MCF 10A (cell line): ENCODE measurements at regions not wholly inside any gene's neighbourhood (a gene's known extent, or its start where the extent isn't known, plus 50 kb on each side); places are given as distances from the start of the nearest gene placed in this dataset.
A peak's percentile ranks its signal among the peaks of the same experiment; 100 is the strongest.

ENCODE experiments used
- BruUV-seq: library from RNA; stranded (reverse); fragments of 400-500 nt; replicated peaks from 2 replicates; lab custom pipeline; 2021; lab: Mats Ljungman, UMichigan
- CTCF ChIA-PET: fragments of 300-600 bp; sonication (Branson Sonifier 250); formaldehyde crosslinking; extraction: SDS; loops from one replicate; lab custom pipeline; 2021; ENCODE audit warnings: antibody characterized with exemption, inconsistent platforms; lab: Yijun Ruan, JAX
- POLR2A ChIA-PET: fragments of 300-600, 350-650 bp; sonication (Branson Sonifier 250); formaldehyde crosslinking; extraction: SDS; loops from one replicate; lab custom pipeline; 2020; ENCODE audit warnings: antibody characterized with exemption, inconsistent platforms; lab: Yijun Ruan, JAX
- DNase-seq: peaks from one replicate; pipeline ENCODE4 v3.0.0-alpha.2; 2018; ENCODE audit not compliant: unreplicated experiment
- H3K27ac Mint-ChIP-seq: one replicate; pipeline ENCODE4 v1.8.0; 2022; ENCODE audit warnings: mild to moderate bottlenecking, low read depth, mixed read lengths; ENCODE audit not compliant: unreplicated experiment
- H3K27me3 Mint-ChIP-seq: one replicate; pipeline ENCODE4 v1.8.0; 2022; ENCODE audit warnings: mixed read lengths; ENCODE audit not compliant: insufficient read depth, unreplicated experiment
- H3K36me3 Mint-ChIP-seq: one replicate; pipeline ENCODE4 v1.8.0; 2022; ENCODE audit warnings: mild to moderate bottlenecking, moderate library complexity, mixed read lengths; ENCODE audit not compliant: insufficient read depth, unreplicated experiment
- H3K4me1 Mint-ChIP-seq: one replicate; pipeline ENCODE4 v1.8.0; 2022; ENCODE audit warnings: mixed read lengths; ENCODE audit not compliant: insufficient read depth, unreplicated experiment
- H3K4me3 Mint-ChIP-seq: one replicate; pipeline ENCODE4 v1.8.0; 2022; ENCODE audit warnings: mild to moderate bottlenecking, moderate library complexity, mixed read lengths; ENCODE audit not compliant: unreplicated experiment
- H3K9me3 Mint-ChIP-seq: one replicate; pipeline ENCODE4 v1.8.0; 2022; ENCODE audit warnings: mixed read lengths; ENCODE audit not compliant: unreplicated experiment
- intact Hi-C: fragments of 100-400 bp; cut with micrococcal nuclease; formaldehyde crosslinking; loops from 2 replicates; pipeline ENCODE4 v1.14.1; 2022
- TF ChIP-seq, protein P1 (sequence below): fragments of 200-600 bp; IDR thresholded peaks from one replicate; pipeline ENCODE4 v1.8.0; 2022; ENCODE audit warnings: antibody characterized with exemption, mild to moderate bottlenecking; ENCODE audit not compliant: unreplicated experiment

DNA sequence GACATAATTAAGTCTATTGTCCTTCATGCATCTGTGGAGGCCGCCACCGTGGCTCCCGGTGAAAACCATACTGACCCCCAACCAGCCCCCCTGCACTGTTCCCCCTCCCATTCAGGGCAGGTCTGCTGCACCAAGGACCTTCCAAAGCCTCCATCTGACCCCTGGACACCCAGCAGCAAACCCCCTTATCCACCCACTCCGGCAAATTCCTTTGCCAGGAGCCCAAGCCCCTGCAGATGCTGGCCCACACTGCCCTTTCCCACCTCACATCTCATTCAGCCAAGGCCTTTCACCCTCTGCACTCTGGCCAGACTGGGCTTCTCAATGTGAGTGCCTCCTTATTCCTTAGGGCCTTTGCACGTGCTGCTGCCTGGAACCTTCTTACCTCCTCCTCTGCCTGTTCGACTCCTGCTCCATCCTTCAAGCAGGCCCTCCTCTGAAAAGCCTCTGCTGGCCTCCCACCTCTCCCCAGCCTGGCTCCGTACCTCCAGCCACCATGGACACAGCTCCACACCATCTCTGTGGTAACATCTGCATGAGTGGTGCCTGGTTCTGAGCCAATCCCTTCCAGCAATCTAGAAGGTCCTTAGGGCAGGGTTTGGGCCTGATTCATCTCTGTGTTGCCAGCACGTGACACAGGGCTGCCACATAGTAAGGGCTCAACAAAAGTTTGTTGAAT is 230.7 kb downstream of the BCL11B start:
- Mint-ChIP-seq H3K27ac (no peak overlapping the region), H3K36me3 (no peaks in the 10 kb centered on the region), H3K9me3 (peaks cover 7% of the 10 kb centered on the region), H3K4me3 (no peak overlapping the region), H3K4me1 (peaks cover 13% of the 10 kb centered on the region), H3K27me3 (no peaks in the 10 kb centered on the region)
- DNase-seq = peak; percentile 9
- ChIA-PET POLR2A (no interaction called here), CTCF (interaction anchor here (0.9 kb wide), 1 partner anchor 351 kb away, joined by 3 read pairs; no protein-coding TSS in a partner anchor)
- intact Hi-C loops = no loop called here
- TF ChIP-seq, protein P1, sequence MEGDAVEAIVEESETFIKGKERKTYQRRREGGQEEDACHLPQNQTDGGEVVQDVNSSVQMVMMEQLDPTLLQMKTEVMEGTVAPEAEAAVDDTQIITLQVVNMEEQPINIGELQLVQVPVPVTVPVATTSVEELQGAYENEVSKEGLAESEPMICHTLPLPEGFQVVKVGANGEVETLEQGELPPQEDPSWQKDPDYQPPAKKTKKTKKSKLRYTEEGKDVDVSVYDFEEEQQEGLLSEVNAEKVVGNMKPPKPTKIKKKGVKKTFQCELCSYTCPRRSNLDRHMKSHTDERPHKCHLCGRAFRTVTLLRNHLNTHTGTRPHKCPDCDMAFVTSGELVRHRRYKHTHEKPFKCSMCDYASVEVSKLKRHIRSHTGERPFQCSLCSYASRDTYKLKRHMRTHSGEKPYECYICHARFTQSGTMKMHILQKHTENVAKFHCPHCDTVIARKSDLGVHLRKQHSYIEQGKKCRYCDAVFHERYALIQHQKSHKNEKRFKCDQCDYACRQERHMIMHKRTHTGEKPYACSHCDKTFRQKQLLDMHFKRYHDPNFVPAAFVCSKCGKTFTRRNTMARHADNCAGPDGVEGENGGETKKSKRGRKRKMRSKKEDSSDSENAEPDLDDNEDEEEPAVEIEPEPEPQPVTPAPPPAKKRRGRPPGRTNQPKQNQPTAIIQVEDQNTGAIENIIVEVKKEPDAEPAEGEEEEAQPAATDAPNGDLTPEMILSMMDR = no peak
- BruUV-seq = no TSS peak

DNA sequence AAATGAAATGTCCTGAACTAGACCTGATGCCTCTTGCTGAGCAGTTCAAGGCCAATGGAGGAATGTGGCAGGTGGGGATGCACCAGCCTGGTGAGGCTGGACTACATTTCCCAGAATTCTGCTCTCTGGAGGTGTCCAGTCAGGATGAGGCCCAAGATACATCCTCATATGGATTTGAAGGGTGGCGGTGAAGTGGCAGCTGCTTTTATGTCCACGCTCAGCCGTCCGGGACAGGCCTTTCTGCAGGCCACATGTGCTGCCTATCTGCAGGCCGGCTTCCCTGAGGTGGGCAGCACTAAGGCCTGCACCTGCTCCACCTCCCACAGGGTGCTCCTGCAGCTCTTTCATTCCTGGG is 230.2 kb downstream of the BCL11B start:
- CTCF ChIA-PET = interaction anchor here (0.9 kb wide), 1 partner anchor 351 kb away, joined by 3 read pairs; no protein-coding TSS in a partner anchor

DNA sequence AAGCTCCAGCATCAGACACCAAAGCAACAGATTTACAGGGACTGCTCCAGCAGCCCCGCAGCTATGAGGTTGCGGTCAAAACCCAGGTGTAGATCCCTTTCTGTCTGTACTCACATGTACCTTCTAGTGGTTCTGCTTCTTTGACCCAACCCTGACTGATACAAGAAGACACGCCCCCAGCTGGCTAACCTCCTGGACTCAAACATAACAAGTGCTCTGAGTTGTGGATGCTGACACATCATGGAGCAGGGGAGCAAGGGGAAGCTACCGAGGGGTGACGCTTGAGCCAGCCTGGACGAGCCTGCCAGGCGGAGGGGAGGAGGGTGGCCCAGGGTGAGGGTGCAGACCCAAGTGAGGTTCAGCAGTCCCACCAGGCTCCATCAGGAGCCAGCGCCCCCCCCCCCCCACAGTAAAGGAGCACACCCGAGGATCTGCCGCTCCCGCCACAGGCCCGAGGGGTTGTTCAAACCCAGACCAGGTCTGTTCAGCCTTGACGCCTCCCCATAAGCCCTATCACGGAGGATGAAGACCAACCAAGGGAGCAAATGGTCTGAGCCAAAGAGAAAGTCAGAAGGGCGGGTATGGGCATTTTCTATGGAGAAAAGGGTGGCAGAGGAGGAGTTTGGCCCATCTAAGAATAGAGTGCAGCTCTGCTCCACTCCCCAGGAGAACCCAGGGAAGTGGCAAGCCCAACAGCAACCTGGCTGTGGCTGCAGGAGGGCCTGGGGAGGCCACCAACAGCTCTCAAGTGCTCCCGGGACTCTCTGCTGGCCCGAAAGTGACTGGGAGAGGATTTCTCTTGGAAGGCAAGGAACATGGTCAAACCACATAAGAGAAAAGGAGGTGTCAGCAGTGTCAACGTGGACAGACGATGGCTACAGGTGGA is 229.4 kb downstream of the BCL11B start:
- CTCF ChIA-PET = interaction anchor here (0.7 to 0.9 kb wide), 2 partner anchors 222 to 350 kb away, joined by 3 read pairs; no protein-coding TSS in a partner anchor
- TF ChIP-seq, protein P1 = no peak
- no peak overlapping the region for H3K4me3 Mint-ChIP-seq
- H3K36me3 Mint-ChIP-seq = no peaks in the 10 kb centered on the region
- H3K4me1 Mint-ChIP-seq = peaks cover 5% of the 10 kb centered on the region
- no peaks in the 10 kb centered on the region for H3K27me3 Mint-ChIP-seq
- peaks cover 7% of the 10 kb centered on the region for H3K9me3 Mint-ChIP-seq
- no TSS peak for BruUV-seq
- intact Hi-C loops = no loop called here
- no peak for DNase-seq
- POLR2A ChIA-PET = interaction anchor here (1.3 kb wide), 1 partner anchor 160 kb away, joined by 4 read pairs; no protein-coding TSS in a partner anchor
- no peak overlapping the region for H3K27ac Mint-ChIP-seq

More for the DNA sequence above, 230.2 kb downstream of the BCL11B start:
- no TSS peak for BruUV-seq
- TF ChIP-seq, protein P1 = no peak
- Mint-ChIP-seq H3K4me3 (no peak overlapping the region), H3K36me3 (no peaks in the 10 kb centered on the region), H3K9me3 (peaks cover 7% of the 10 kb centered on the region), H3K27ac (no peak overlapping the region), H3K4me1 (peaks cover 8% of the 10 kb centered on the region), H3K27me3 (no peaks in the 10 kb centered on the region)
- intact Hi-C loops = no loop called here
- DNase-seq = no peak
- POLR2A ChIA-PET = no interaction called here

DNA sequence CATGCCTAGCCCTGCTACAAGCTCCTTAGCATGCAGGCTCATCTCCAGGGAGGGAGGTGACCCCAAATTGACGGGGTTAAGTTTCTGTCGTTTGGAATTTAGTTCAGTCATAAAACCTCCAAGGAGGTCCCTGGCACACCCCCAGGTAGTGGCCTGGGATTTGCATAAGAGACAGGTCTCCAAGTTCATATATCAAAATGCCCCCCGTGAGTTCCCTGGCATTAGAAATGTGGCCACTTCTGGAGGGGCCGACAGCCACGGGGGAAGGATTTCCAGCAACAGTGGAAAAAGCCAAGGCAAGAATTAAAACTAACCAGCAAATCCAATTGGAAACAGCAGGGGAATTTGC is 228.8 kb downstream of the BCL11B start:
- ChIA-PET CTCF (no interaction called here), POLR2A (interaction anchor here (1.3 kb wide), 1 partner anchor 161 kb away, joined by 4 read pairs; no protein-coding TSS in a partner anchor)
- TF ChIP-seq, protein P1 = no peak
- no peak overlapping the region for H3K27ac Mint-ChIP-seq
- H3K9me3 Mint-ChIP-seq = peaks cover 7% of the 10 kb centered on the region
- intact Hi-C loops = no loop called here
- H3K4me1 Mint-ChIP-seq = peaks cover 5% of the 10 kb centered on the region
- H3K27me3 Mint-ChIP-seq = no peaks in the 10 kb centered on the region
- H3K4me3 Mint-ChIP-seq = no peak overlapping the region
- no peaks in the 10 kb centered on the region for H3K36me3 Mint-ChIP-seq
- no peak for DNase-seq
- no TSS peak for BruUV-seq
